Mesodermal cell (in vitro differentiated cells): ENCODE measurements at regions not wholly inside any gene's neighbourhood (a gene's known extent, or its start where the extent isn't known, plus 50 kb on each side); places are given as distances from the start of the nearest gene placed in this dataset.
"Not testable (repeated sequence)": the region's sequence is repeated elsewhere in the genome, so short reads cannot be mapped to it uniquely, and the experiment has no call there.

ENCODE experiments used
- H3K27ac ChIP-seq: 2 replicates; pipeline ENCODE4 v1.7.0; 2013; ENCODE audit warnings: mild to moderate bottlenecking, low read depth, low read length, moderate library complexity; ENCODE audit not compliant: severe bottlenecking
- H3K36me3 ChIP-seq: 2 replicates; pipeline ENCODE4 v1.7.1; 2013; ENCODE audit warnings: mild to moderate bottlenecking, low read length, moderate library complexity; ENCODE audit not compliant: control insufficient read depth, insufficient read depth
- H3K4me1 ChIP-seq: one replicate; pipeline ENCODE4 v1.7.1; 2013; ENCODE audit warnings: mild to moderate bottlenecking, low read length; ENCODE audit not compliant: insufficient read depth, control insufficient read depth, poor library complexity, severe bottlenecking
- H3K4me3 ChIP-seq: 2 replicates; pipeline ENCODE4 v1.7.0; 2013; ENCODE audit warnings: low read length, control low read depth, mild to moderate bottlenecking; ENCODE audit not compliant: insufficient read depth, poor library complexity, severe bottlenecking; ENCODE audit errors: extremely low read depth
- H3K9me3 ChIP-seq: 2 replicates; pipeline ENCODE4 v1.7.1; 2013; ENCODE audit warnings: mild to moderate bottlenecking, low read length, moderate library complexity; ENCODE audit not compliant: control insufficient read depth
- WGBS, 2 experiments: methylation state at CpG; one replicate each; pipeline ENCODE4 v1.1.5; 2013; ENCODE audit warnings: missing lambda C conversion rate in 2 of 2; ENCODE audit not compliant: insufficient coverage in 2 of 2; 5-methylcytosine and 5-hydroxymethylcytosine counted together

GRCh38 chrX:955168-955781 is 257.2 kb downstream of the CRLF2 start:
- not testable (repeated sequence) for H3K9me3 ChIP-seq, H3K4me1 ChIP-seq, H3K36me3 ChIP-seq, H3K27ac ChIP-seq, H3K4me3 ChIP-seq
- WGBS, 2 experiments = 96 to 100% methylated on average over 1 of the region's 1 CpG

- H3K36me3 ChIP-seq = no peaks in the 10 kb centered on the region
- H3K9me3 ChIP-seq = peaks cover 4% of the 10 kb centered on the region
- H3K4me1 ChIP-seq = no peaks in the 10 kb centered on the region
- H3K27ac ChIP-seq = no peak overlapping the region
- no peak overlapping the region for H3K4me3 ChIP-seq
These were observed 258.5 kb downstream of the CRLF2 start for GRCh38 chrX:953879-954482.

- H3K4me1 ChIP-seq = no peaks in the 10 kb centered on the region
- no peaks in the 10 kb centered on the region for H3K36me3 ChIP-seq
- no peak overlapping the region for H3K27ac ChIP-seq
- 86 to 90% methylated on average over 3 of the region's 5 CpGs for WGBS, 2 experiments
- peaks cover 4% of the 10 kb centered on the region for H3K9me3 ChIP-seq
- H3K4me3 ChIP-seq = no peak overlapping the region
These were observed 259.6 kb downstream of the CRLF2 start for GRCh38 chrX:952816-953215.

- H3K9me3 ChIP-seq, H3K4me3 ChIP-seq, H3K36me3 ChIP-seq, H3K27ac ChIP-seq, H3K4me1 ChIP-seq: not testable (repeated sequence)
- 70 to 76% methylated on average over 3 to 4 of the region's 6 CpGs for WGBS, 2 experiments
These were observed 265.2 kb downstream of the CRLF2 start for GRCh38 chrX:947262-947661.

- Histone ChIP-seq H3K4me1 (no peaks in the 10 kb centered on the region), H3K27ac (no peak overlapping the region), H3K4me3 (no peak overlapping the region), H3K36me3 (no peaks in the 10 kb centered on the region), H3K9me3 (no peaks in the 10 kb centered on the region)
- 46 to 53% methylated on average over 1 of the region's 1 CpG for WGBS, 2 experiments
These were observed 269.4 kb downstream of the CRLF2 start for GRCh38 chrX:943035-943434.

GRCh38 chrX:940691-941090 is 271.8 kb downstream of the CRLF2 start:
- 79 to 82% methylated on average over 7 to 8 of the region's 9 CpGs for WGBS, 2 experiments
- H3K4me1 ChIP-seq = no peaks in the 10 kb centered on the region

GRCh38 chrX:936979-937769 is 275.3 kb downstream of the CRLF2 start:
- H3K9me3 ChIP-seq = no peaks in the 10 kb centered on the region
- H3K36me3 ChIP-seq = no peaks in the 10 kb centered on the region
- H3K4me1 ChIP-seq = no peaks in the 10 kb centered on the region
- no peak overlapping the region for H3K27ac ChIP-seq
- WGBS, 2 experiments = 86 to 88% methylated on average over 16 to 24 of the region's 26 CpGs
- H3K4me3 ChIP-seq = no peak overlapping the region

More at GRCh38 chrX:940691-941090, 271.8 kb downstream of the CRLF2 start:
- Histone ChIP-seq H3K4me3 (no peak overlapping the region), H3K36me3 (no peaks in the 10 kb centered on the region), H3K27ac (no peak overlapping the region), H3K9me3 (no peaks in the 10 kb centered on the region)

GRCh38 chrX:933611-934010 is 278.8 kb downstream of the CRLF2 start:
- WGBS, 2 experiments = 84 to 89% methylated on average over 8 to 9 of the region's 11 CpGs
- H3K4me3 ChIP-seq = no peak overlapping the region
- no peaks in the 10 kb centered on the region for H3K36me3 ChIP-seq

GRCh38 chrX:928606-929005 is 283.8 kb downstream of the CRLF2 start:
- H3K4me3 ChIP-seq = no peak overlapping the region
- no peak overlapping the region for H3K27ac ChIP-seq
- H3K4me1 ChIP-seq = no peaks in the 10 kb centered on the region
- no peaks in the 10 kb centered on the region for H3K36me3 ChIP-seq
- 82 to 93% methylated on average over 3 to 4 of the region's 4 CpGs for WGBS, 2 experiments
- H3K9me3 ChIP-seq = no peaks in the 10 kb centered on the region

More at GRCh38 chrX:933611-934010, 278.8 kb downstream of the CRLF2 start:
- H3K27ac ChIP-seq = no peak overlapping the region
- H3K4me1 ChIP-seq = no peaks in the 10 kb centered on the region
- no peaks in the 10 kb centered on the region for H3K9me3 ChIP-seq

- Histone ChIP-seq H3K27ac (no peak overlapping the region), H3K36me3 (no peaks in the 10 kb centered on the region), H3K9me3 (no peaks in the 10 kb centered on the region), H3K4me1 (no peaks in the 10 kb centered on the region), H3K4me3 (no peak overlapping the region)
- WGBS, 2 experiments = 74 to 90% methylated on average over 2 of the region's 2 CpGs
These were observed 285.5 kb downstream of the CRLF2 start for GRCh38 chrX:926991-927390.

- Histone ChIP-seq H3K9me3 (no peaks in the 10 kb centered on the region), H3K27ac (no peak overlapping the region), H3K4me1 (no peaks in the 10 kb centered on the region), H3K36me3 (no peaks in the 10 kb centered on the region), H3K4me3 (no peak overlapping the region)
- 75 to 87% methylated on average over 6 of the region's 9 CpGs for WGBS, 2 experiments
These were observed 286.4 kb downstream of the CRLF2 start for GRCh38 chrX:926070-926469.
